HepG2 (cell line): ENCODE measurements at regions not wholly inside any gene's neighbourhood (a gene's known extent, or its start where the extent isn't known, plus 50 kb on each side); places are given as distances from the start of the nearest gene placed in this dataset.

Experiments used
- ATAC-seq: fragments of 200-7000 bp; cut with Tn5 transposase; 3 replicates; pipeline ENCODE4 v1.9.1; 2020; ENCODE audit warnings: mild to moderate bottlenecking, moderate library complexity
- BruUV-seq: library from RNA; stranded (reverse); fragments of 400-500 nt; replicated peaks from 2 replicates; lab custom pipeline; 2021; lab: Mats Ljungman, UMichigan
- CTCF ChIA-PET: fragments of 300-600 bp; formaldehyde crosslinking; extraction: SDS; loops from one replicate; lab custom pipeline; 2021; ENCODE audit warnings: low total read pairs, inconsistent platforms, low intra/inter-chr PET ratio; lab: Yijun Ruan, JAX
- POLR2A ChIA-PET: fragments of 350-600 bp; sonication (Branson Sonifier 250); formaldehyde crosslinking; loops from one replicate; lab custom pipeline; 2020; ENCODE audit warnings: antibody characterized with exemption, inconsistent platforms; lab: Yijun Ruan, JAX
- DNase-seq: peaks from one replicate; pipeline ENCODE4 v3.0.0-alpha.2; 2015; ENCODE audit warnings: low spot score
- FAIRE-seq: peaks from 3 replicates; lab custom pipeline; 2011; peaks lifted over from hg19 to GRCh38; lab: Jason Lieb, UNC
- H2AFZ ChIP-seq: one replicate; pipeline ENCODE4 v1.6.1; 2011; ENCODE audit warnings: low read length, inconsistent platforms
- H3K27ac ChIP-seq: fragments of 300-600 bp; 3 replicates; pipeline ENCODE4 v1.8.0; 2011; ENCODE audit warnings: mixed run types, mild to moderate bottlenecking, mixed read lengths, low read length, inconsistent platforms; ENCODE audit not compliant: insufficient read depth; ENCODE audit errors: extremely low read length
- H3K27me3 ChIP-seq, 2 experiments: fragments of 200-600 bp in 1 of 2; 2 replicates in 1 of 2; 3 replicates in 1 of 2; pipeline versions ENCODE4 v1.6.0 to v1.8.0; 2011; ENCODE audit warnings: low read length in 2 of 2, mild to moderate bottlenecking in 2 of 2, moderate library complexity in 2 of 2, inconsistent platforms in 1 of 2; ENCODE audit not compliant: insufficient read depth in 2 of 2, control insufficient read depth in 1 of 2
- H3K36me3 ChIP-seq, 2 experiments: fragments of 200-600 bp in 1 of 2; replicated peaks in 1 of 2; 2 replicates in 1 of 2; 3 replicates in 1 of 2; pipeline versions ENCODE4 v1.5.1 to v1.8.0; 2011; ENCODE audit warnings: low read length in 2 of 2, inconsistent platforms in 1 of 2; ENCODE audit not compliant: insufficient read depth in 2 of 2, control insufficient read depth in 1 of 2
- H3K4me1 ChIP-seq: 2 replicates; pipeline ENCODE4 v1.5.1; 2012; ENCODE audit warnings: low read length, inconsistent platforms; ENCODE audit not compliant: insufficient read depth
- H3K4me2 ChIP-seq: 2 replicates; pipeline ENCODE4 v1.6.0; 2011; ENCODE audit warnings: low read depth, low read length, inconsistent platforms
- H3K4me3 ChIP-seq, 3 experiments: fragments of 200-600 bp in 1 of 3; sonication (generic), shearing (Covaris generic) in 1 of 3; replicated peaks in 1 of 3; 2 replicates each; pipeline ENCODE4 v1.5.1; 2011 to 2016; ENCODE audit warnings: low read length in 3 of 3, inconsistent platforms in 2 of 3, low read depth in 2 of 3, mild to moderate bottlenecking in 2 of 3, control low read depth in 1 of 3, mixed read lengths in 1 of 3; ENCODE audit not compliant: insufficient read depth in 1 of 3
- H3K79me2 ChIP-seq: one replicate; pipeline ENCODE4 v1.6.1; 2011; ENCODE audit warnings: low read length, inconsistent platforms; ENCODE audit not compliant: insufficient read depth
- H3K9ac ChIP-seq: 2 replicates; pipeline ENCODE4 v1.6.0; 2011; ENCODE audit warnings: mild to moderate bottlenecking, low read depth, low read length, inconsistent platforms; ENCODE audit not compliant: insufficient read depth
- H3K9me3 ChIP-seq: 2 replicates; pipeline ENCODE4 v1.5.1; 2012; ENCODE audit warnings: mild to moderate bottlenecking, low read length
- H4K20me1 ChIP-seq: 2 replicates; pipeline ENCODE4 v1.6.0; 2011; ENCODE audit warnings: inconsistent platforms, mild to moderate bottlenecking, low read length, moderate library complexity; ENCODE audit not compliant: insufficient read depth
- ARID2 ChIP-seq: sonication (generic); formaldehyde crosslinking; IDR thresholded peaks from 2 replicates; pipeline ENCODE4 v1.8.1; 2022; ENCODE audit warnings: mild to moderate bottlenecking, missing genetic modification reagents, borderline replicate concordance
- BATF2 ChIP-seq: sonication (generic); formaldehyde crosslinking; IDR thresholded peaks from 2 replicates; pipeline ENCODE4 v1.8.0; 2022; ENCODE audit warnings: mild to moderate bottlenecking, missing genetic modification reagents, moderate library complexity
- DRAP1 ChIP-seq: IDR thresholded peaks from 2 replicates; pipeline ENCODE4 v1.6.1; 2016; ENCODE audit warnings: missing genetic modification reagents, missing compliant biosample characterization
- FOXA3 ChIP-seq: IDR thresholded peaks from 2 replicates; pipeline ENCODE4 v1.6.1; 2016; ENCODE audit warnings: missing genetic modification reagents, missing compliant biosample characterization
- FOXJ3 ChIP-seq: sonication (generic); formaldehyde crosslinking; IDR thresholded peaks from 2 replicates; pipeline ENCODE4 v1.4.0; 2020; ENCODE audit warnings: missing genetic modification reagents, mild to moderate bottlenecking, borderline replicate concordance
- HNRNPH1 ChIP-seq: fragments of 200-400 bp; formaldehyde crosslinking; optimal IDR thresholded peaks from 2 replicates; pipeline ENCODE3; 2017; ENCODE audit warnings: mild to moderate bottlenecking, low read depth, low read length
- PHF21A ChIP-seq: sonication (generic); formaldehyde crosslinking; IDR thresholded peaks from 2 replicates; pipeline ENCODE4 v1.5.0; 2020; ENCODE audit warnings: mild to moderate bottlenecking, missing genetic modification reagents
- SIN3A ChIP-seq: IDR thresholded peaks from 2 replicates; pipeline ENCODE4 v1.6.1; 2011; ENCODE audit warnings: low read depth, mild to moderate bottlenecking, control low read depth, low read length, borderline replicate concordance
- ZBTB1 ChIP-seq: sonication (generic); formaldehyde crosslinking; IDR thresholded peaks from 2 replicates; pipeline ENCODE4 v1.4.0; 2020; ENCODE audit warnings: missing genetic modification reagents, borderline replicate concordance
- ZNF350 ChIP-seq: sonication (generic); formaldehyde crosslinking; IDR thresholded peaks from 2 replicates; pipeline ENCODE4 v1.4.0; 2020; ENCODE audit warnings: mild to moderate bottlenecking, low read depth, missing genetic modification reagents, borderline replicate concordance
- ZNF460 ChIP-seq: sonication (generic); formaldehyde crosslinking; IDR thresholded peaks from 2 replicates; pipeline ENCODE4 v1.5.1; 2020; ENCODE audit warnings: missing genetic modification reagents, mild to moderate bottlenecking, borderline replicate concordance
- ZNF768 ChIP-seq: sonication (generic); formaldehyde crosslinking; IDR thresholded peaks from 2 replicates; pipeline ENCODE4 v1.4.0; 2020; ENCODE audit warnings: missing genetic modification reagents
- ZNF83 ChIP-seq: sonication (generic); formaldehyde crosslinking; IDR thresholded peaks from 2 replicates; pipeline ENCODE4 v1.4.0; 2020; ENCODE audit warnings: missing genetic modification reagents, mild to moderate bottlenecking, borderline replicate concordance
- ZNF841 ChIP-seq: sonication (generic); formaldehyde crosslinking; IDR thresholded peaks from 2 replicates; pipeline ENCODE4 v1.8.1; 2023; ENCODE audit warnings: missing genetic modification reagents, borderline replicate concordance
- ZUFSP ChIP-seq: sonication (generic); formaldehyde crosslinking; IDR thresholded peaks from 2 replicates; pipeline ENCODE4 v1.9.0; 2021; ENCODE audit warnings: missing genetic modification reagents, mild to moderate bottlenecking, borderline replicate concordance
- in situ Hi-C: cut with HindIII; loops from 2 replicates; pipeline ENCODE4 v1.10.0; 2017; ENCODE audit warnings: low pct_unique_long_range_greater_than_20kb; ENCODE audit not compliant: extremely low pct_ligation_motif_present
- intact Hi-C: fragments of 100-400 bp; cut with micrococcal nuclease; formaldehyde crosslinking; loops from one replicate; pipeline ENCODE4 v1.10.0; 2022; ENCODE audit not compliant: unreplicated experiment

GRCh38 chr13:90830782-90831181, 516.7 kb upstream of the MIR17HG start (continued):
- TF ChIP-seq ZUFSP (CRISPR knock-in tag) = no peak
- TF ChIP-seq ZNF768 (CRISPR knock-in tag) = no peak
- TF ChIP-seq FOXA3 (CRISPR knock-in tag) = no peak

- no peak overlapping the region for H3K4me2 ChIP-seq
- intact Hi-C loops = no loop called here
- BruUV-seq = no TSS peak
- H3K4me1 ChIP-seq = no peaks in the 10 kb centered on the region
- no peaks in the 10 kb centered on the region for H3K36me3 ChIP-seq
- no peak overlapping the region for H3K9ac ChIP-seq
- in situ Hi-C loops = no loop called here
- no peaks in the 10 kb centered on the region for H3K9me3 ChIP-seq
- TF ChIP-seq BATF2 (CRISPR knock-in tag) (no peak), ARID2 (CRISPR knock-in tag) (no peak), ZNF350 (CRISPR knock-in tag) (no peak), ZNF841 (CRISPR knock-in tag) (no peak), PHF21A (CRISPR knock-in tag) (no peak), SIN3A (no peak), ZNF83 (CRISPR knock-in tag) (no peak), DRAP1 (CRISPR knock-in tag) (no peak), ZBTB1 (CRISPR knock-in tag) (no peak), FOXJ3 (CRISPR knock-in tag) (no peak), HNRNPH1 (no peak), ZNF460 (CRISPR knock-in tag) (no peak)
- ChIA-PET POLR2A (no interaction called here), CTCF (no interaction called here)
- FAIRE-seq (no peak), DNase-seq (no peak), ATAC-seq (no peak)
- no peak overlapping the region for H3K4me3 ChIP-seq
- H2AFZ ChIP-seq = no peak overlapping the region
- no peaks in the 10 kb centered on the region for H4K20me1 ChIP-seq
- no peak overlapping the region for H3K27ac ChIP-seq
- no peaks in the 10 kb centered on the region for H3K27me3 ChIP-seq
- no peaks in the 10 kb centered on the region for H3K79me2 ChIP-seq
Measured at GRCh38 chr13:90833951-90834350, 513.5 kb upstream of the MIR17HG start.
